Stomach (tissue), 8 donors: ENCODE measurements at regions not wholly inside any gene's neighbourhood (a gene's known extent, or its start where the extent isn't known, plus 50 kb on each side); places are given as distances from the start of the nearest gene placed in this dataset.

Source experiments
- DNase-seq, 2 donors: peaks; one replicate each; pipeline versions ENCODE4 v3.0.0 to v3.0.0-alpha.2; 2013 to 2019
- H3K27ac ChIP-seq, 5 donors: fragments of 200-600 bp in 4 of 5; sonication (generic) in 4 of 5; one replicate each; pipeline ENCODE4 v1.5.1; 2013 to 2019; ENCODE audit warnings: mild to moderate bottlenecking in 1 of 5, moderate library complexity in 1 of 5
- H3K27me3 ChIP-seq, 3 donors: fragments of 200-600 bp; sonication (generic); one replicate each; pipeline ENCODE4 v1.5.1; 2017 to 2019; ENCODE audit warnings: mixed run types in 1 of 3
- H3K36me3 ChIP-seq, 4 donors: fragments of 200-600 bp; sonication (generic); 1 replicate in 3 of 4; 2 replicates in 1 of 4; pipeline ENCODE4 v1.5.1; 2016 to 2019
- H3K4me1 ChIP-seq, 4 donors: fragments of 200-600 bp; sonication (generic); one replicate each; pipeline ENCODE4 v1.5.1; 2016 to 2019
- H3K4me3 ChIP-seq, 4 donors: fragments of 200-600 bp; sonication (generic) in 3 of 4; one replicate each; pipeline ENCODE4 v1.5.1; 2016 to 2019; ENCODE audit warnings: mild to moderate bottlenecking in 1 of 4
- H3K9me3 ChIP-seq, 4 donors: fragments of 200-600 bp; sonication (generic); one replicate each; pipeline ENCODE4 v1.5.1; 2016 to 2019
- EP300 ChIP-seq: sonication (generic); formaldehyde crosslinking; IDR thresholded peaks from one replicate; pipeline ENCODE4 v1.6.1; 2017; ENCODE audit warnings: antibody characterized with exemption
- POLR2A ChIP-seq, 4 donors: fragments of 450-650 bp; IDR thresholded peaks; one replicate each; pipeline ENCODE4 v1.6.1; 2016; ENCODE audit warnings: antibody characterized with exemption in 4 of 4, control low read depth in 2 of 4, mild to moderate bottlenecking in 1 of 4, moderate library complexity in 1 of 4
- POLR2AphosphoS5 ChIP-seq, 3 donors: sonication (generic); formaldehyde crosslinking; IDR thresholded peaks; one replicate each; pipeline ENCODE4 v1.6.1; 2016; ENCODE audit warnings: antibody characterized with exemption in 3 of 3
- WGBS, 5 donors: extraction: QIAGEN DNeasy Blood & Tissue Kit in 3 of 5; methylation state at CpG; one replicate each; pipeline versions ENCODE4 v1.1.5 to v1.1.7; 2013 to 2018; 5-methylcytosine and 5-hydroxymethylcytosine counted together
- intact Hi-C: fragments of 100-400 bp; cut with DNase I; formaldehyde crosslinking; loops from one replicate; pipeline ENCODE4 v1.15.1; 2023; ENCODE audit warnings: low total_unique reads
- TF ChIP-seq, protein P1 (sequence below), 7 experiments: fragments of 450-650 bp in 4 of 7; fragments of 200-600 bp in 3 of 7; sonication (generic) in 3 of 7; IDR thresholded peaks; one replicate each; pipeline ENCODE4 v1.5.1; 2016 to 2019; ENCODE audit warnings: antibody characterized with exemption in 7 of 7, control low read depth in 2 of 7, mild to moderate bottlenecking in 1 of 7
- donor health status: healthy with polysubstance abuse.
- donor health status: Bipolar disorder and iron deficiency.
- donor health status: healthy.

DNA sequence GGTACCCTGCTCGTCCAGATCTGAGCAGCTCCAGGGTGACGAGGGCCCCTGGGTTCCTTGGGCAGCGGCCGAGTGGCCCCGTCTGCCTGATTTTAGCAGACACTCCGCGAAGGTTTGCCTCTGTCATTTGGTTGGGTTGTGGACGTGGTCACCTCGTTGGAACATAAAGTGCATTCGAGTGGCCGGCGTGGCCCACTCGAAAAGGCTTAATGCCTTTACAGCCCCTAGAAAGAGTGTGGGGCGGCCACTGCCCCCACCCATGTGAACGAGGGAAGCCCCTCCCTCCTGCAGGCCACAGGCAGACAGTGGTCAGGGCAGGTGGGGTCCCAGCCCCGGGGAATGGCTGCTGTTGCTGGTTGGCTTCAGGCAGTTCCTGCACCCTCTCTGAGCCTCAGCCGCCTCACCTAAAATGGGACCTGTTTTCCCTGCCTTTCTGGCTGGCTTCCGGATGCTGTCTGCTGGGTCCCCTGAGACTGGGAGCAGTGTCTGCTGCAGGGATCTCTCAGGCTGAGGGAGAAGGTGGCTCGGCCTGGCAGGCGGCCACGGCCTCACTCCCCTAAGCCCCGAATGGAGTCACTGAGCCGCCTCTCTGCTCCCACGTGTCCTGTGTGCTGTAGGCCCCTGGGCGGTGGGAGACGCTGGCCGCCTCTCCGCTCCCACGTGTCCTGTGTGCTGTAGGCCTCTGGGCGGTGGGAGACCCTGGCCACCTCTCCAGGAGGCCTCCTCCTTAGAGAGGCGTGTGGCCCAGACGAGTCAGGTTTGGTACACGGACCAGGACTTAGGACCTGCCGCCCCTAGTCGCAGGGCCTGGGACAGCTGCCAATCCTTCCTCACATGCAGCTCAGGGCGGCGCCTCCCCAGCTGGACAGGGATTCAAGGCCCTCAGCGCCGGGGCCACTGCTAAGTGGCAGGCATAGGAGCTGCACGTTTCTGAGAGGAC is 233.0 kb downstream of the ERMARD start:
- Histone ChIP-seq H3K4me1 (no peaks in the 10 kb centered on the region), H3K27ac (no peak overlapping the region), H3K4me3 (no peak overlapping the region), H3K27me3 (peaks cover 0 to 6% (median 0%) of the 10 kb centered on the region in 3 donors), H3K9me3 (no peaks in the 10 kb centered on the region), H3K36me3 (no peaks in the 10 kb centered on the region)
- intact Hi-C loops: no loop called here
- peak; percentile 27 to 43 for DNase-seq
- 57 to 76% (median 73%) methylated on average over 21 to 40 of the region's 40 CpGs for WGBS, 5 donors
- TF ChIP-seq POLR2AphosphoS5 (IDR thresholded peaks at IDR 0.05) (no peak), EP300 (no peak), POLR2A (IDR thresholded peaks at IDR 0.05) (no peak)
- TF ChIP-seq, protein P1, sequence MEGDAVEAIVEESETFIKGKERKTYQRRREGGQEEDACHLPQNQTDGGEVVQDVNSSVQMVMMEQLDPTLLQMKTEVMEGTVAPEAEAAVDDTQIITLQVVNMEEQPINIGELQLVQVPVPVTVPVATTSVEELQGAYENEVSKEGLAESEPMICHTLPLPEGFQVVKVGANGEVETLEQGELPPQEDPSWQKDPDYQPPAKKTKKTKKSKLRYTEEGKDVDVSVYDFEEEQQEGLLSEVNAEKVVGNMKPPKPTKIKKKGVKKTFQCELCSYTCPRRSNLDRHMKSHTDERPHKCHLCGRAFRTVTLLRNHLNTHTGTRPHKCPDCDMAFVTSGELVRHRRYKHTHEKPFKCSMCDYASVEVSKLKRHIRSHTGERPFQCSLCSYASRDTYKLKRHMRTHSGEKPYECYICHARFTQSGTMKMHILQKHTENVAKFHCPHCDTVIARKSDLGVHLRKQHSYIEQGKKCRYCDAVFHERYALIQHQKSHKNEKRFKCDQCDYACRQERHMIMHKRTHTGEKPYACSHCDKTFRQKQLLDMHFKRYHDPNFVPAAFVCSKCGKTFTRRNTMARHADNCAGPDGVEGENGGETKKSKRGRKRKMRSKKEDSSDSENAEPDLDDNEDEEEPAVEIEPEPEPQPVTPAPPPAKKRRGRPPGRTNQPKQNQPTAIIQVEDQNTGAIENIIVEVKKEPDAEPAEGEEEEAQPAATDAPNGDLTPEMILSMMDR (IDR thresholded peaks at IDR 0.05): no peak

DNA sequence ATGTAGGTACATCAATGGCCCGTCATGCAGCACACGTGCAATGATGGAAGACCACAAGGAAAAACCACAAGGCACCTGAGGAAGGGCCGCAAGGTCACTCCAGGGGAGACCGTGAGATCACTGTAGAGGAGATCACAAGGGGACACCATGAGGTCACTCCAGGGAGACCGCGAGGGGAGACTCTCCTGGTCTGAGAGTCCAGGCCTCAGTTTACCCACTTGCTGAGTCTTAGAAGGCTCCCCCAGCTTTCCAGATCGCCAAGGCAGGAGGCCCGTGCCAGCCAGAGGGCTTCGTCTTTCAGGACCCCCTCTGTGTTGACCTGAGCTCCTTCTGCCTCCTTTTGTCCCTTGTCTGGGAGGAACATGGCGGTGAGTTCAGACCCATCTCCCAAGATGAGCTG is 232.2 kb downstream of the ERMARD start:
- Histone ChIP-seq H3K4me3 (no peak overlapping the region), H3K4me1 (no peaks in the 10 kb centered on the region), H3K27me3 (peaks cover 0 to 6% (median 0%) of the 10 kb centered on the region in 3 donors), H3K9me3 (no peaks in the 10 kb centered on the region), H3K27ac (no peak overlapping the region), H3K36me3 (no peaks in the 10 kb centered on the region)
- no peak for TF ChIP-seq EP300
- TF ChIP-seq, protein P1 (IDR thresholded peaks at IDR 0.05): no peak
- TF ChIP-seq POLR2A (IDR thresholded peaks at IDR 0.05): no peak
- no peak for TF ChIP-seq POLR2AphosphoS5 (IDR thresholded peaks at IDR 0.05)
- 72 to 94% (median 90%) methylated on average over 8 to 10 of the region's 10 CpGs for WGBS, 5 donors
- DNase-seq: no peak
- intact Hi-C loops: no loop called here

DNA sequence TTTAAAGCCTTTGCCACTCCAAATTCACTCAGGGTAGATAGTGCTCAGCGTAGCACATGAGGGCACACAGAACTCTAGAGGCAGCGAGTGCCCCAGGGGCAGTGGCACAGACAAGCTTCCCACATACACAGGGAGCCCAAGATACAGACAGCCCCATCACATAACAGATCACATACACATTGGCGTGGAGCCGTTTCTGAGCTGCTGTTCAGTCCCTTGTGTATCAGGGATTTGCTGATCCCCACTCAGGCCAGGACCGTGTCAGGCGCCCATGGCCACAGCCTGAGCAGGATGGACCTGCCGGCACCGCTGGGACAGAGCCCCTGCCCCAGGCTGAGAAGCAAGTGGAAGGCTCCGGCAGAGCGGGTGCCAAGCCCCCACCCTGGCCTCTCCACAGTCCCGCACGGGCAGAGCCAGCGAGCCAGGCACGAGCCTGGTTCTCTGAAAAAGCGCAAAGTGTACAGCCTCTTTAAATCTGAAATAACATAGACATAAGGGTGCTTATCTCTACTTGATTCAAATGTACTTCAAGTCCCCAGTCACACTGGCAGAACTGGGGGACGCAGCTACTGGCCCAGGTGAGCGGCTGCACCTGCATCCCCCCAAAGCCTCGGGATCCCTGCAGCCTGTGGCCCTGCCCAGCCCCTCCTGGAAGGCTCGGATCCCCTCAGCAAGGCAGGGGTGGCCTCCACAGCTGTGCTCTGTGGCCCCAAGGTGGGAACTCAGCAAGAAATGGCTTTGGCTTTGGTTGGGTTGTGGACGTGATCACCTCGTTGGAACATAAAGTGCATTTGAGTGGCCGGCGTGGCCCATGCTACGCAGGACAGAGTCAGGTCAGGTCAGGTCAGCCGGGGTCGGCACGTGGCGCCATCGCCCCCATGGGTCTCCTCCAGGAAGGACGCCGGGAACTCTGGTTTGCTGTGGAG is 231.3 kb downstream of the ERMARD start:
- Histone ChIP-seq H3K4me3 (no peak overlapping the region), H3K27me3 (peaks cover 0 to 6% (median 0%) of the 10 kb centered on the region in 3 donors), H3K27ac (no peak overlapping the region), H3K36me3 (no peaks in the 10 kb centered on the region), H3K9me3 (no peaks in the 10 kb centered on the region), H3K4me1 (no peaks in the 10 kb centered on the region)
- TF ChIP-seq EP300 (no peak), POLR2AphosphoS5 (IDR thresholded peaks at IDR 0.05) (no peak), POLR2A (IDR thresholded peaks at IDR 0.05) (no peak)
- TF ChIP-seq, protein P1 (IDR thresholded peaks at IDR 0.05): no peak
- no peak for DNase-seq
- 83 to 89% (median 87%) methylated on average over 14 to 31 of the region's 31 CpGs for WGBS, 5 donors
- intact Hi-C loops: no loop called here

DNA sequence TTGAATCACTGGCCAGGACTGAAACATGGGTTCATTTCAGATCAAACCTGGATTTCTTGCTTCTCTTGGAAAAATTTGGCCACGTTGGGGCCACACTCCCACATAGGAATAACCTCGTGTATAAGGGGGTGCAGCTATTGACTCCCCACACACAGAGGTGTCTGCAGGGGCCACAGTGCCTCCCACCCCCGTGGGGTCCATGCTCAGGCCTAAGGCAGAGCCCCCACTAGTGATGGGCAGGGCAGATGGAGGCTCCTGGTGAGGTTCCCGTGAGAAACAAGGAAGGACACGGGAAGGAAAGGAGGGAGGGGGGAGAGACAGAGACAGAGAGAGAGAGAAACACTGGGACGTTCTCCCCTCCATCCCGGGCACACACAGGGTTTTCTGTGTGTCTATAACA is 230.5 kb downstream of the ERMARD start:
- H3K27me3 ChIP-seq: peaks cover 0 to 6% (median 0%) of the 10 kb centered on the region in 3 donors
- H3K9me3 ChIP-seq: no peaks in the 10 kb centered on the region
- intact Hi-C loops: no loop called here
- H3K27ac ChIP-seq: no peak overlapping the region
- no peaks in the 10 kb centered on the region for H3K4me1 ChIP-seq
- TF ChIP-seq POLR2A (IDR thresholded peaks at IDR 0.05): no peak
- no peak for TF ChIP-seq EP300
- TF ChIP-seq POLR2AphosphoS5 (IDR thresholded peaks at IDR 0.05): no peak
- TF ChIP-seq, protein P1 (IDR thresholded peaks at IDR 0.05): no peak
- H3K36me3 ChIP-seq: no peaks in the 10 kb centered on the region
- DNase-seq: no peak
- WGBS, 5 donors: 64 to 74% (median 70%) methylated on average over 7 of the region's 7 CpGs
- H3K4me3 ChIP-seq: no peak overlapping the region
